Activated T-helper 9 cell treated with anti-CD3 and anti-CD28 coated beads, Interleukin-2, amount 50 U/mL, for 16 hours (primary cell): ENCODE measurements at regions not wholly inside any gene's neighbourhood (a gene's known extent, or its start where the extent isn't known, plus 50 kb on each side); places are given as distances from the start of the nearest gene placed in this dataset.
"Not testable (repeated sequence)": the region's sequence is repeated elsewhere in the genome, so short reads cannot be mapped to it uniquely, and the experiment has no call there.

Experiments used
- DNase-seq: peaks from one replicate; pipeline ENCODE4 v3.0.0-alpha.2; 2020; ENCODE audit warnings: low read depth

- not testable (repeated sequence) for DNase-seq
Measured at GRCh38 chr14:106727962-106728361, 1201.6 kb downstream of the TMEM121 start.

- no peak for DNase-seq
Measured at GRCh38 chr14:106728611-106729010, 1202.2 kb downstream of the TMEM121 start.

DNA sequence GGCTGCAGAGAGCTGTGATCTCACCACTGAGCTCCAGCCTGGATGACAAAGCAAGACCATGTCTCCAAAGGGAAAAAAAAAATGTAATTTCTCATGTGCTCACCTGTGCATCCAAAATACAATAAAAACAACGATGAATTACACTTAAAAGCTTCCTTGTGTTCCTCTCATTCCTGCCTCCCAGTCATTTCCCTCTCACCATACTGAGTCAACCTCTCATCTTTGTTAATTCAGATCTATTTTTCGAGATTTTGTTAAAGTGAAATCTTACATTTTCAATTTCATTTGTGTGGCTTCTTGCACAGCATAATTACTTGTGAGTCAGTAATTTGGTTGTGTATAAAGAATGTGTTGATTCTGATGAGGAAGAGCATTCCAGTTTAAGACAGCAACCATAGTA is 1203.2 kb downstream of the TMEM121 start:
- no peak for DNase-seq

- DNase-seq: no peak
Measured at GRCh38 chr14:106733771-106734170, 1207.4 kb downstream of the TMEM121 start.

- DNase-seq: peak; percentile 23
Measured at GRCh38 chr14:106737021-106737420, 1210.6 kb downstream of the TMEM121 start.

DNA sequence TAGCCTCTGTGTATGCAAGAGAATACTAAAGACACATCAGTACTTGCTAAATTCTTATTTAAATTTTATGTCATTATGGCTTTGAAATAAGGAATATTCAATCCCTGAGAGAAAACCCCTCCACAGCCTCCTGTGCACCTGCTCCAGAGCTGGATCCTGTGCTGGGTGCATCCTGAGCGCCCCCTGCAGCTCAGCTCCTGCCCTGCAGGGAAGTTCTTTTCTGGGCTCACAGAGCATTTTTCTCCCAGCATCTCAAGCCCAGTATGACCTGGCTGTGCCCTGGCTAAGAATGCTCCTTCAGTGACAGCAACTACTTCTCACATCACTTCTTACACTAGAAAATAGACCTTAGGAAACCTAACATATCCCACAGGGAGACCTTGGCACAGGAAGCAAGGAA is 1211.7 kb downstream of the TMEM121 start:
- peak; percentile 19 for DNase-seq

GRCh38 chr14:106738598-106739258 is 1212.3 kb downstream of the TMEM121 start:
- peak; percentile 10 for DNase-seq

GRCh38 chr14:106741086-106741827 is 1214.9 kb downstream of the TMEM121 start:
- DNase-seq: peak; percentile 78

DNA sequence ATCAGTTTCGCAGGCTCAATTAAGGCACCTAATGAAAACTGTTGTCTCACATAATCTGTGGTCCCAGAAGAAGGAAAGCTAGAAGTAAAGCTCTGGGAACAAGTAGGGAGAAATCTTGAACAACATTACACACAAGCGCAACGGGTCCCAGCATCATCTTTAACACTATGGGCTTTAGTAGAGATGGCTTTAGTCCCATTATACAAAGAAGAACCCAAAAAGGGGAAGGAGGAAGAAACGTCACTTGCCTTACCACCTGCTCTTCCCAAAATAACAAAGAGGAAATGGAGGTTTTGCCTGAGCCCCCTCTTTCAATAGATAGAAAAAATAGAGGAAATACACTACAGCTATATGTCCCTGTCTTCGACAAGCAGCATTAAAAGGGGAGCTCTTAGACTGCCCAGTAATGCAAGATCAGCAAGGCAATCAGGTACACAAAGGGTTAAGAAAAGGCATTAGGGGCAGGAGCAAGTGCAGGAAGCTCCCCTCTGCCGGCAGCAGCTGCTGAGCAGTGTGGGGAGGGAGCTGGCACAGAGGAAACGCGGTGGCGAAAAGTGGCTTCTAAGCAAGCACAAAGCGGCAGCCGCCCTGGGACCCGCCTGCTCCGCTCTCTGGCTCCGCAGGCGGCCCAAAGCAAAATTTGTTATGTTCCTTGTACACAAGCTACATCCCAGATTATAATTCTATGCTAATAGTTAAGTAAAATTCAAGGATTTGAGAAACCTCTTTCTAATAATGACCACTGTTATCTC is 1218.8 kb downstream of the TMEM121 start:
- peak; percentile 13 for DNase-seq

GRCh38 chr14:106750089-106750488 is 1223.7 kb downstream of the TMEM121 start:
- not testable (repeated sequence) for DNase-seq

- DNase-seq: not testable (repeated sequence)
Measured at GRCh38 chr14:106753751-106754150, 1227.4 kb downstream of the TMEM121 start.

GRCh38 chr14:106757444-106757843 is 1231.1 kb downstream of the TMEM121 start:
- not testable (repeated sequence) for DNase-seq

DNA sequence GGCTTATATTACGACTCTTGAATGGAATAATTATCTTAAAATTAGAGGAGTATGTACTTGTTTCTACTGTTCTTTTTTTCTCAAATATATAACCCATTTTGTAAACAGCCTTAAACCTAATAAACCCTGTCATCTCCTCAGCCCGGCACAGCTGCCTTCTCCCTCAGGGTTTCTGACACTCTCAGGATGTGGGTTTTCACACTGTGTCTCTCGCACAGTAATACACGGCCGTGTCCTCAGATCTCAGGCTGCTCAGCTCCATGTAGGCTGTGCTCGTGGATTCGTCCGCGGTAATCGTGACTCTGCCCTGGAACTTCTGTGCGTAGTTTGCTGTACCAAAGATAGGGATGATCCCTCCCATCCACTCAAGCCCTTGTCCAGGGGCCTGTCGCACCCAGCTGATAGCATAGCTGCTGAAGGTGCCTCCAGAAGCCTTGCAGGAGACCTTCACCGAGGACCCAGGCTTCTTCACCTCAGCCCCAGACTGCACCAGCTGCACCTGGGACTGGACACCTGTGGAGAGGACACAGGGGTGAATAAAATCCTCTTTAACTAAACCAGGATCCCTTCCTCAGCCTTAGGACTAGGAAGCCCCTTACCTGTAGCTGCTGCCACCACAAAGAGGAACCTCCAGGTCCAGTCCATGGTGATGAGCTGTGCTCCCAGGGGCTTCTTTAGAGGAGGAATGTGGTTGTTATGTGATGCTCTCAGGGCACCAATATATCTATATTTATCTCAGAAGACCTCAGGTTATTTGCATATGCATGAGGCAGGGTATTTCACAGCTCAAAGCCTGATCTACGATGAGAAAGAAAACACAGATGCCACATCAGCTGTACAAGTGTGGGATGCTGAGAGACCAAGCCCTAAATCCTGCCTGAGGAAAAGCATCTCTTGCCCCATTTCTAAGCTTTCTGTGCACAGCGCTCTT is 1235.8 kb downstream of the TMEM121 start:
- not testable (repeated sequence) for DNase-seq

GRCh38 chr14:106764968-106765369 is 1238.6 kb downstream of the TMEM121 start:
- not testable (repeated sequence) for DNase-seq

DNA sequence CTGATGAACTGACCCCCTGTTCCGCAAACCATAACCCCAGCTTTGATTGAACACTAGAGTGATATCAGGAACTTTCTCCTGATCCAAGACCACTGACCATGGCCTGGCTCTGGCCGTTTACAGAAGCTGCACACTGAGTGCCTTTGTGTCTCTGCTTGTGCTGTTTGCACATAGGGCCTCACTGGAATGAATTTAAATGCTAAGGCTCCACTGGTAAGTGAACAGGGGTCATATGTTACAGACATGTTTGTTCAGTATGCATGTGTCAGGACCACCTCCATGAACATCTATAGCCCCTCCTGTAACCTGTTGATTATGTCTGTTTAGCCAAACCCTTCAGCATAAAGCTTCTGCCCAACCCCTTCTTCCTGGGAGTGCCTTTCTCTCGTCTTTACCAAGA is 1239.8 kb downstream of the TMEM121 start:
- DNase-seq: no peak

GRCh38 chr14:106766551-106767277 is 1240.3 kb downstream of the TMEM121 start:
- peak; percentile 43 for DNase-seq

DNA sequence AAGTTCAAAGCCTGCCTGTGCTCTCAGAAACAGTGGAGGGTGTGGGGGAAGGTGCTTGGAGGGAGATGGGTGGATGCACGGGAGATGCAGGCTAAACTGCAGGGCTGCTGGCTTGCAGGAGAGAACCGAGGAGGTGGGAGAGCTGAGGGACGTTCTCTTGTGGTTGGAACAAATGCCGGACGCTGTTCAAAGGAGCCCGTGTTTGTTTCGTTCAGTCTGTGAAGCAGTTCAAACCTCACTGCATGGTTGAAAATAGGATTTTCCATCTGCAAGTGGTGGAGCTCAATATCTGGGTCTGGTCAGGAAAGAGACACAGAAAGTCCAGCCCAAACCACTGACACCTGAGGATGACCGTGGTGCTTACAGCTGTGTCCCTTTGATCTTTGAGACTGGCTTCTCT is 1241.8 kb downstream of the TMEM121 start:
- DNase-seq: not testable (repeated sequence)

GRCh38 chr14:106768972-106769700 is 1242.8 kb downstream of the TMEM121 start:
- not testable (repeated sequence) for DNase-seq

GRCh38 chr14:106770158-106770672 is 1243.8 kb downstream of the TMEM121 start:
- not testable (repeated sequence) for DNase-seq

DNA sequence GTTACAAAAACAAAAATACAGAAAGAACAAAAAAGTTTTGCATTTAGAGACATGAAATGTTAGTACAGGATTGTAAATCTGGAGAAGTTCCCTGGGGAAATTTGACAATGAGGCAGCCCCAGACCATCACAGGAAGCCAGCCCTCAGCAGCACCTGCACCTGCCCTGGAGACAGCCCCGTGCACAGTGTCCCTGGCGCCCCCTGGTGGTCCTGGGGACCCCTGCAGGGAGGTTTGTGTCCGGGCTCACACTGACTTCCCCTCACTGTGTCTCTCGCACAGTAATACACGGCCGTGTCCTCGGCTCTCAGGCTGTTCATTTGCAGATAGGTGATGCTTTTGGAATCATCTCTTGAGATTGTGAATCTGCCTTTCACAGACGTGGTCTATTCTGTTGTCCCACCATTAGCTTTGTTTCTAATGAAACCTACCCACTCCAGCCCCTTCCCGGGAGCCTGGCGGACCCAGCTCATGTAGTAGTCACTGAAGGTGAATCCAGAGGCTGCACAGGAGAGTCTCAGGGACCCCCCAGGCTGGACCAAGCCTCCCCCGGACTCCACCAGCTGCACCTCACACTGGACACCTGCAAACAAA is 1248.6 kb downstream of the TMEM121 start:
- peak; percentile 72 for DNase-seq
